Activated T-helper 17 cell treated with anti-CD3 and anti-CD28 coated beads, Interleukin-2, amount 50 U/mL, for 72 hours (primary cell): ENCODE measurements at regions not wholly inside any gene's neighbourhood (a gene's known extent, or its start where the extent isn't known, plus 50 kb on each side); places are given as distances from the start of the nearest gene placed in this dataset.

Experiments
- ATAC-seq: fragments of 150-1000 bp; cut with Tn5 transposase; replicated peaks from 2 replicates; pipeline ENCODE4 v1.10.0; 2021; ENCODE audit warnings: mild to moderate bottlenecking, moderate library complexity
- H3K27ac Mint-ChIP-seq: one replicate; pipeline ENCODE4 v1.8.0; 2022; ENCODE audit warnings: mixed read lengths
- H3K27me3 Mint-ChIP-seq: one replicate; pipeline ENCODE4 v1.8.0; 2022; ENCODE audit warnings: mixed read lengths
- H3K36me3 Mint-ChIP-seq: one replicate; pipeline ENCODE4 v1.8.0; 2022; ENCODE audit warnings: low read depth, mild to moderate bottlenecking, mixed read lengths
- H3K4me1 Mint-ChIP-seq: one replicate; pipeline ENCODE4 v1.8.0; 2022; ENCODE audit warnings: mixed read lengths
- H3K4me3 Mint-ChIP-seq: one replicate; pipeline ENCODE4 v1.8.0; 2022; ENCODE audit warnings: mild to moderate bottlenecking, mixed read lengths
- H3K9me3 Mint-ChIP-seq: one replicate; pipeline ENCODE4 v1.8.0; 2022; ENCODE audit warnings: mixed read lengths

- Mint-ChIP-seq H3K27me3 (no peaks in the 10 kb centered on the region), H3K27ac (no peak overlapping the region), H3K36me3 (no peaks in the 10 kb centered on the region), H3K4me3 (no peak overlapping the region), H3K9me3 (peaks cover 5% of the 10 kb centered on the region), H3K4me1 (peaks cover 6% of the 10 kb centered on the region)
- no peak for ATAC-seq
Measured at GRCh38 chr9:89666950-89667349, 62.1 kb downstream of the GADD45G start.

GRCh38 chr9:89667726-89668125, 62.9 kb downstream of the GADD45G start:
- Mint-ChIP-seq H3K36me3 (no peaks in the 10 kb centered on the region), H3K27me3 (no peaks in the 10 kb centered on the region), H3K27ac (no peak overlapping the region), H3K4me3 (no peak overlapping the region), H3K4me1 (peaks cover 6% of the 10 kb centered on the region), H3K9me3 (peaks cover 5% of the 10 kb centered on the region)
- ATAC-seq: no peak

- Mint-ChIP-seq H3K27ac (no peak overlapping the region), H3K9me3 (peaks cover 5% of the 10 kb centered on the region), H3K36me3 (no peaks in the 10 kb centered on the region), H3K4me1 (peaks cover 6% of the 10 kb centered on the region), H3K4me3 (no peak overlapping the region), H3K27me3 (no peaks in the 10 kb centered on the region)
- no peak for ATAC-seq
Measured at GRCh38 chr9:89668216-89668865, 63.5 kb downstream of the GADD45G start.

- Mint-ChIP-seq H3K9me3 (peaks cover 5% of the 10 kb centered on the region), H3K36me3 (no peaks in the 10 kb centered on the region), H3K27me3 (no peaks in the 10 kb centered on the region), H3K27ac (no peak overlapping the region), H3K4me1 (peaks cover 6% of the 10 kb centered on the region), H3K4me3 (no peak overlapping the region)
- ATAC-seq: no peak
Measured at GRCh38 chr9:89668866-89669246, 64.0 kb downstream of the GADD45G start.

GRCh38 chr9:89669361-89669842, 64.6 kb downstream of the GADD45G start:
- no peaks in the 10 kb centered on the region for H3K36me3 Mint-ChIP-seq
- H3K9me3 Mint-ChIP-seq: peaks cover 5% of the 10 kb centered on the region
- H3K27ac Mint-ChIP-seq: no peak overlapping the region
- ATAC-seq: no peak
- H3K4me1 Mint-ChIP-seq: peaks cover 6% of the 10 kb centered on the region
- no peaks in the 10 kb centered on the region for H3K27me3 Mint-ChIP-seq
- H3K4me3 Mint-ChIP-seq: no peak overlapping the region

- no peak for ATAC-seq
- Mint-ChIP-seq H3K9me3 (peaks cover 5% of the 10 kb centered on the region), H3K4me3 (no peak overlapping the region), H3K4me1 (peaks cover 6% of the 10 kb centered on the region), H3K27ac (no peak overlapping the region), H3K36me3 (no peaks in the 10 kb centered on the region), H3K27me3 (no peaks in the 10 kb centered on the region)
Measured at GRCh38 chr9:89670114-89670513, 65.3 kb downstream of the GADD45G start.

GRCh38 chr9:89670801-89671434, 66.1 kb downstream of the GADD45G start:
- H3K27me3 Mint-ChIP-seq: no peaks in the 10 kb centered on the region
- H3K27ac Mint-ChIP-seq: no peak overlapping the region
- H3K9me3 Mint-ChIP-seq: peaks cover 5% of the 10 kb centered on the region
- H3K36me3 Mint-ChIP-seq: no peaks in the 10 kb centered on the region
- H3K4me1 Mint-ChIP-seq: peaks cover 6% of the 10 kb centered on the region
- no peak for ATAC-seq
- H3K4me3 Mint-ChIP-seq: no peak overlapping the region

GRCh38 chr9:89674667-89675057, 69.8 kb downstream of the GADD45G start:
- H3K36me3 Mint-ChIP-seq: no peaks in the 10 kb centered on the region
- H3K4me3 Mint-ChIP-seq: no peak overlapping the region
- H3K27ac Mint-ChIP-seq: no peak overlapping the region
- no peaks in the 10 kb centered on the region for H3K27me3 Mint-ChIP-seq
- ATAC-seq: no peak
- H3K4me1 Mint-ChIP-seq: peaks cover 6% of the 10 kb centered on the region
- H3K9me3 Mint-ChIP-seq: peaks cover 5% of the 10 kb centered on the region

- Mint-ChIP-seq H3K36me3 (no peaks in the 10 kb centered on the region), H3K27me3 (no peaks in the 10 kb centered on the region), H3K4me1 (peaks cover 6% of the 10 kb centered on the region), H3K4me3 (no peak overlapping the region), H3K9me3 (peaks cover 5% of the 10 kb centered on the region), H3K27ac (no peak overlapping the region)
- ATAC-seq: no peak
Measured at GRCh38 chr9:89675058-89675742, 70.4 kb downstream of the GADD45G start.

- no peaks in the 10 kb centered on the region for H3K36me3 Mint-ChIP-seq
- no peaks in the 10 kb centered on the region for H3K27me3 Mint-ChIP-seq
- H3K9me3 Mint-ChIP-seq: peaks cover 3% of the 10 kb centered on the region
- H3K4me1 Mint-ChIP-seq: peaks cover 3% of the 10 kb centered on the region
- no peak for ATAC-seq
- no peak overlapping the region for H3K27ac Mint-ChIP-seq
- no peak overlapping the region for H3K4me3 Mint-ChIP-seq
Measured at GRCh38 chr9:89676281-89676680, 71.5 kb downstream of the GADD45G start.

- H3K9me3 Mint-ChIP-seq: no peaks in the 10 kb centered on the region
- H3K36me3 Mint-ChIP-seq: no peaks in the 10 kb centered on the region
- no peaks in the 10 kb centered on the region for H3K27me3 Mint-ChIP-seq
- no peak for ATAC-seq
- no peak overlapping the region for H3K27ac Mint-ChIP-seq
- H3K4me3 Mint-ChIP-seq: no peak overlapping the region
- no peaks in the 10 kb centered on the region for H3K4me1 Mint-ChIP-seq
Measured at GRCh38 chr9:89677702-89678395, 73.0 kb downstream of the GADD45G start.

- Mint-ChIP-seq H3K36me3 (no peaks in the 10 kb centered on the region), H3K27ac (no peak overlapping the region), H3K27me3 (no peaks in the 10 kb centered on the region), H3K9me3 (no peaks in the 10 kb centered on the region), H3K4me1 (no peaks in the 10 kb centered on the region), H3K4me3 (no peak overlapping the region)
- no peak for ATAC-seq
Measured at GRCh38 chr9:89678396-89679015, 73.7 kb downstream of the GADD45G start.

- Mint-ChIP-seq H3K27me3 (no peaks in the 10 kb centered on the region), H3K4me3 (no peak overlapping the region)
- no peak for ATAC-seq
Measured at GRCh38 chr9:89679016-89679415, 74.2 kb downstream of the GADD45G start.

GRCh38 chr9:89679581-89679980, 74.8 kb downstream of the GADD45G start:
- Mint-ChIP-seq H3K27me3 (no peaks in the 10 kb centered on the region), H3K27ac (no peak overlapping the region), H3K9me3 (no peaks in the 10 kb centered on the region), H3K4me1 (no peaks in the 10 kb centered on the region), H3K36me3 (no peaks in the 10 kb centered on the region), H3K4me3 (no peak overlapping the region)
- ATAC-seq: no peak

More at GRCh38 chr9:89679016-89679415, 74.2 kb downstream of the GADD45G start:
- H3K4me1 Mint-ChIP-seq: no peaks in the 10 kb centered on the region
- H3K27ac Mint-ChIP-seq: no peak overlapping the region
- no peaks in the 10 kb centered on the region for H3K9me3 Mint-ChIP-seq
- H3K36me3 Mint-ChIP-seq: no peaks in the 10 kb centered on the region
